ENCODE measurements at regions not wholly inside any gene's neighbourhood (a gene's known extent, or its start where the extent isn't known, plus 50 kb on each side); places are given as distances from the start of the nearest gene placed in this dataset.

GRCh38 chr6:16817594-16817993 is 56.3 kb upstream of the ATXN1 start:
- H3K4me1 ChIP-seq (ENCODE audit: control insufficient read depth, insufficient read depth, low read depth, low read length), result no peaks in the 10 kb centered on the region
- H4K8ac ChIP-seq (ENCODE audit: low read length), result no peak overlapping the region
- no peak overlapping the region for H3K9ac ChIP-seq (ENCODE audit: low read length)
- H2BK15ac ChIP-seq (ENCODE audit: low read depth, poor library complexity, severe bottlenecking), result no peak overlapping the region
- no peak overlapping the region for H3K14ac ChIP-seq (ENCODE audit: low read length in 2 of 2)
- no peak overlapping the region for H3K4ac ChIP-seq (ENCODE audit: low read depth in 1 of 2, low read length in 2 of 2)
- WGBS, result 80% methylated on average over 3 of the region's 3 CpGs
- no peaks in the 10 kb centered on the region for H3K36me3 ChIP-seq (ENCODE audit: control insufficient read depth in 1 of 2, insufficient read depth in 2 of 2, low read depth in 1 of 2, low read length in 2 of 2)
- H2BK12ac ChIP-seq (ENCODE audit: low read length in 2 of 2), result no peak overlapping the region
- H3K4me2 ChIP-seq (ENCODE audit: low read length, poor library complexity, severe bottlenecking), result no peak overlapping the region
- H2BK120ac ChIP-seq (ENCODE audit: low read depth, low read length), result no peak overlapping the region
- no peak overlapping the region for H2AK5ac ChIP-seq (ENCODE audit: low read length, severe bottlenecking)
- H3K18ac ChIP-seq (ENCODE audit: low read depth in 1 of 2, low read length in 2 of 2), result no peak overlapping the region
- no peak overlapping the region for H2AFZ ChIP-seq (ENCODE audit: low read depth, low read length)
- no peaks in the 10 kb centered on the region for H3K79me1 ChIP-seq (replicated peaks; ENCODE audit: low read length, poor library complexity, severe bottlenecking)
- H3K9me3 ChIP-seq (ENCODE audit: control insufficient read depth, low read length), result peaks cover 10% of the 10 kb centered on the region
- no peaks in the 10 kb centered on the region for H3K27me3 ChIP-seq (ENCODE audit: control insufficient read depth in 1 of 2, insufficient read depth in 1 of 2, low read length in 2 of 2)
- no peak overlapping the region for H4K91ac ChIP-seq (ENCODE audit: low read length)
- no peak overlapping the region for H3K23ac ChIP-seq (ENCODE audit: low read length in 2 of 2)
- no peak overlapping the region for H3K27ac ChIP-seq (ENCODE audit: low read length, poor library complexity, severe bottlenecking)
- no peak overlapping the region for H3K4me3 ChIP-seq (ENCODE audit: insufficient read depth in 1 of 2, low read depth in 1 of 2, low read length in 2 of 2)
- H2BK5ac ChIP-seq (ENCODE audit: low read depth, low read length, poor library complexity, severe bottlenecking), result no peak overlapping the region
- DNase-seq, result no peak

GRCh38 chr6:16816891-16817290 is 55.6 kb upstream of the ATXN1 start:
- 82% methylated on average over 3 of the region's 3 CpGs for WGBS

DNA sequence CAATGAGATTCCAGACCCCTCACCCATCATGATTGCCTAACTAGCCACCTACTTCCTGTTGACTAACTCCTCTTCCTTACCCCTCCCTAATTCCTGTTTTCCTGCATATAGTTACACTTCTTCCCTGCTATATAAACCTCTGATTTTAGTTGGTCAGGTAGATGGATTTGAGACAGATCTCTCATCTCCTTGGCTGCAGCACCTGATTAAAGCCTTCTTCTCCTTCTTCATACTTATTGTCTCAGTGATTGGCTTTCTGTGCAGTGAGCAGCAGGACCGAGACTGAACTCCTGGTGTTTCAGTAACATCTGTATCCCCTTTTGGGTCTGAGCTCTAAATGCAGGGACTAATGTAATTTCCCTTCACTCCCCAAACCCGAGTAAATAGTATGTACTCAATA is 51.7 kb upstream of the ATXN1 start:
- no peak overlapping the region for H2BK5ac ChIP-seq (ENCODE audit: low read depth, low read length, poor library complexity, severe bottlenecking)
- H3K23ac ChIP-seq (ENCODE audit: low read length in 2 of 2), result no peak overlapping the region
- H3K9ac ChIP-seq (ENCODE audit: low read length), result no peak overlapping the region
- H3K4me1 ChIP-seq (ENCODE audit: control insufficient read depth, insufficient read depth, low read depth, low read length), result no peaks in the 10 kb centered on the region
- no peak overlapping the region for H3K27ac ChIP-seq (ENCODE audit: low read length, poor library complexity, severe bottlenecking)
- no peak overlapping the region for H3K4me3 ChIP-seq (ENCODE audit: insufficient read depth in 1 of 2, low read depth in 1 of 2, low read length in 2 of 2)
- H3K36me3 ChIP-seq (ENCODE audit: control insufficient read depth in 1 of 2, insufficient read depth in 2 of 2, low read depth in 1 of 2, low read length in 2 of 2), result no peaks in the 10 kb centered on the region
- no peak overlapping the region for H4K8ac ChIP-seq (ENCODE audit: low read length)
- H3K4me2 ChIP-seq (ENCODE audit: low read length, poor library complexity, severe bottlenecking), result no peak overlapping the region
- DNase-seq, result no peak
- H3K27me3 ChIP-seq (ENCODE audit: control insufficient read depth in 1 of 2, insufficient read depth in 1 of 2, low read length in 2 of 2), result no peaks in the 10 kb centered on the region
- no peak overlapping the region for H2BK15ac ChIP-seq (ENCODE audit: low read depth, poor library complexity, severe bottlenecking)
- WGBS, result 95% methylated on average over 2 of the region's 2 CpGs
- peaks cover 28% of the 10 kb centered on the region for H3K9me3 ChIP-seq (ENCODE audit: control insufficient read depth, low read length)
- no peak overlapping the region for H3K18ac ChIP-seq (ENCODE audit: low read depth in 1 of 2, low read length in 2 of 2)
- H3K79me1 ChIP-seq (replicated peaks; ENCODE audit: low read length, poor library complexity, severe bottlenecking), result no peaks in the 10 kb centered on the region
- H4K91ac ChIP-seq (ENCODE audit: low read length), result no peak overlapping the region
- no peak overlapping the region for H3K4ac ChIP-seq (ENCODE audit: low read depth in 1 of 2, low read length in 2 of 2)
- no peak overlapping the region for H2BK120ac ChIP-seq (ENCODE audit: low read depth, low read length)
- H3K14ac ChIP-seq (ENCODE audit: low read length in 2 of 2), result no peak overlapping the region
- no peak overlapping the region for H2AFZ ChIP-seq (ENCODE audit: low read depth, low read length)
- no peak overlapping the region for H2BK12ac ChIP-seq (ENCODE audit: low read length in 2 of 2)
- H2AK5ac ChIP-seq (ENCODE audit: low read length, severe bottlenecking), result no peak overlapping the region

More at GRCh38 chr6:16816891-16817290, 55.6 kb upstream of the ATXN1 start:
- no peaks in the 10 kb centered on the region for H3K79me1 ChIP-seq (replicated peaks; ENCODE audit: low read length, poor library complexity, severe bottlenecking)
- no peak overlapping the region for H4K91ac ChIP-seq (ENCODE audit: low read length)
- H2BK120ac ChIP-seq (ENCODE audit: low read depth, low read length), result no peak overlapping the region
- no peak overlapping the region for H2AK5ac ChIP-seq (ENCODE audit: low read length, severe bottlenecking)
- H3K18ac ChIP-seq (ENCODE audit: low read depth in 1 of 2, low read length in 2 of 2), result no peak overlapping the region
- no peak overlapping the region for H3K27ac ChIP-seq (ENCODE audit: low read length, poor library complexity, severe bottlenecking)
- no peak overlapping the region for H3K14ac ChIP-seq (ENCODE audit: low read length in 2 of 2)
- no peaks in the 10 kb centered on the region for H3K4me1 ChIP-seq (ENCODE audit: control insufficient read depth, insufficient read depth, low read depth, low read length)
- peaks cover 17% of the 10 kb centered on the region for H3K9me3 ChIP-seq (ENCODE audit: control insufficient read depth, low read length)
- no peak overlapping the region for H3K4me2 ChIP-seq (ENCODE audit: low read length, poor library complexity, severe bottlenecking)
- H3K27me3 ChIP-seq (ENCODE audit: control insufficient read depth in 1 of 2, insufficient read depth in 1 of 2, low read length in 2 of 2), result no peaks in the 10 kb centered on the region
- no peak overlapping the region for H4K8ac ChIP-seq (ENCODE audit: low read length)
- H2AFZ ChIP-seq (ENCODE audit: low read depth, low read length), result no peak overlapping the region
- no peak overlapping the region for H3K4ac ChIP-seq (ENCODE audit: low read depth in 1 of 2, low read length in 2 of 2)
- H2BK12ac ChIP-seq (ENCODE audit: low read length in 2 of 2), result no peak overlapping the region
- H3K9ac ChIP-seq (ENCODE audit: low read length), result no peak overlapping the region
- H3K4me3 ChIP-seq (ENCODE audit: insufficient read depth in 1 of 2, low read depth in 1 of 2, low read length in 2 of 2), result no peak overlapping the region
- no peak overlapping the region for H2BK15ac ChIP-seq (ENCODE audit: low read depth, poor library complexity, severe bottlenecking)
- no peak for DNase-seq
- H3K23ac ChIP-seq (ENCODE audit: low read length in 2 of 2), result no peak overlapping the region
- H3K36me3 ChIP-seq (ENCODE audit: control insufficient read depth in 1 of 2, insufficient read depth in 2 of 2, low read depth in 1 of 2, low read length in 2 of 2), result no peaks in the 10 kb centered on the region
- H2BK5ac ChIP-seq (ENCODE audit: low read depth, low read length, poor library complexity, severe bottlenecking), result no peak overlapping the region

DNA sequence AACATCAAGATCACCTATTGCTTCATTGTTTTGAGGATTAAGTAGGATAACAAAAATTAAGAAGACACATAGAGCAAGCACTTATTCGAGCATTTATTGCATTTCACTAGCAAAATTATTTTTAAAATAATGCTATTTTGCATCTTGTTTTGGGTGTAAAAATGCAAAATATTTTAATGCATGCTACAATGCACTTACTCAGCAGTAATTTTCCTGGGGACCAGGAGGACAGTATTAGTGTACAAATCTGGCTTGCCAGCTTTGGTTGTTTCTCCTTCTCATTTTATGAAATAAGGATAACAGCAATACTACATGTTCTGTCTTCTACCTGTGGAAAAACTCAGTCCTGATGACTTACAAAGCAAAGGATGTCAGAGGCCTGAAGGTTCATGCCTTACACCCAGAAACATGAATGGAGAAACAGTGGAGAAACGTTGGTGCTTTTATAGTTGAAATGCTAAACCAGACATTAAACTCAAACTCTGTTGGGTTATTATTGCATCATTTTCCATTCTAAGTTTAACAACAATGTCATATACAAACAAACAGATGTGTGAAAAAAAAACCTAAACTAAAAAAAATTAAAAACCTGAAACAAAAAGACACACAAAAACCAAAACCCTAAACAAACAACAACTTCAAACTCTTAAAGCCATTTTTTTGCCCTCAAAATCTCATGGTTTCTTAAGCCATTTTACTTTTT is 50.2 kb upstream of the ATXN1 start:
- Histone ChIP-seq H3K14ac (ENCODE audit: low read length in 2 of 2) (no peak overlapping the region), H3K36me3 (ENCODE audit: control insufficient read depth in 1 of 2, insufficient read depth in 2 of 2, low read depth in 1 of 2, low read length in 2 of 2) (no peaks in the 10 kb centered on the region), H3K4me1 (ENCODE audit: control insufficient read depth, insufficient read depth, low read depth, low read length) (no peaks in the 10 kb centered on the region), H2BK12ac (ENCODE audit: low read length in 2 of 2) (no peak overlapping the region), H2AFZ (ENCODE audit: low read depth, low read length) (no peak overlapping the region), H3K23ac (ENCODE audit: low read length in 2 of 2) (no peak overlapping the region), H3K79me1 (replicated peaks; ENCODE audit: low read length, poor library complexity, severe bottlenecking) (no peaks in the 10 kb centered on the region), H4K91ac (ENCODE audit: low read length) (no peak overlapping the region), H3K9ac (ENCODE audit: low read length) (no peak overlapping the region), H3K27me3 (ENCODE audit: control insufficient read depth in 1 of 2, insufficient read depth in 1 of 2, low read length in 2 of 2) (no peaks in the 10 kb centered on the region), H3K4me2 (ENCODE audit: low read length, poor library complexity, severe bottlenecking) (no peak overlapping the region), H3K9me3 (ENCODE audit: control insufficient read depth, low read length) (peaks cover 28% of the 10 kb centered on the region), H3K27ac (ENCODE audit: low read length, poor library complexity, severe bottlenecking) (no peak overlapping the region), H3K4me3 (ENCODE audit: insufficient read depth in 1 of 2, low read depth in 1 of 2, low read length in 2 of 2) (no peak overlapping the region), H2BK15ac (ENCODE audit: low read depth, poor library complexity, severe bottlenecking) (no peak overlapping the region), H4K8ac (ENCODE audit: low read length) (no peak overlapping the region), H3K4ac (ENCODE audit: low read depth in 1 of 2, low read length in 2 of 2) (no peak overlapping the region), H2BK5ac (ENCODE audit: low read depth, low read length, poor library complexity, severe bottlenecking) (no peak overlapping the region), H3K18ac (ENCODE audit: low read depth in 1 of 2, low read length in 2 of 2) (no peak overlapping the region), H2BK120ac (ENCODE audit: low read depth, low read length) (no peak overlapping the region), H2AK5ac (ENCODE audit: low read length, severe bottlenecking) (no peak overlapping the region)
- WGBS, result no CpG with 5 or more reads among the region's 2 CpGs
- DNase-seq, result no peak

All from mesenchymal stem cell (in vitro differentiated cells and primary cell).